Karpas-422 (cell line): ENCODE measurements at regions not wholly inside any gene's neighbourhood (a gene's known extent, or its start where the extent isn't known, plus 50 kb on each side); places are given as distances from the start of the nearest gene placed in this dataset.
"Not testable (repeated sequence)": the region's sequence is repeated elsewhere in the genome, so short reads cannot be mapped to it uniquely, and the experiment has no call there.

Source experiments
- DNase-seq: peaks from one replicate; pipeline ENCODE4 v3.0.0-alpha.2; 2015
- H2AFZ ChIP-seq: fragments of 200-600 bp; sonication (generic); 2 replicates; pipeline ENCODE4 v1.6.1; 2014; ENCODE audit warnings: antibody characterized with exemption, low read length, mixed read lengths
- H3K27ac ChIP-seq: fragments of 200-600 bp; sonication (generic); 2 replicates; pipeline ENCODE4 v1.5.1; 2014; ENCODE audit warnings: mild to moderate bottlenecking, low read length, moderate library complexity
- H3K27me3 ChIP-seq: fragments of 200-600 bp; sonication (generic); 2 replicates; pipeline ENCODE4 v1.6.1; 2014; ENCODE audit warnings: low read length, mixed read lengths
- H3K36me3 ChIP-seq: fragments of 200-600 bp; sonication (generic); 2 replicates; pipeline ENCODE4 v1.6.1; 2014; ENCODE audit warnings: low read length, mixed read lengths; ENCODE audit not compliant: insufficient read depth
- H3K4me1 ChIP-seq: fragments of 200-600 bp; sonication (generic); 2 replicates; pipeline ENCODE4 v1.6.1; 2014; ENCODE audit warnings: mild to moderate bottlenecking, low read length, mixed read lengths
- H3K4me2 ChIP-seq: fragments of 200-600 bp; sonication (generic); 2 replicates; pipeline ENCODE4 v1.6.1; 2014; ENCODE audit warnings: low read length, low read depth, mild to moderate bottlenecking; ENCODE audit not compliant: poor library complexity, severe bottlenecking
- H3K4me3 ChIP-seq: fragments of 200-600 bp; sonication (generic); 2 replicates; pipeline ENCODE4 v1.5.1; 2014; ENCODE audit warnings: mild to moderate bottlenecking, antibody characterized with exemption, low read length, mixed read lengths
- H3K79me2 ChIP-seq: fragments of 200-600 bp; sonication (generic); 2 replicates; pipeline ENCODE4 v1.6.1; 2014; ENCODE audit warnings: mild to moderate bottlenecking, low read length, mixed read lengths
- H3K9ac ChIP-seq: fragments of 200-600 bp; sonication (generic); 2 replicates; pipeline ENCODE4 v1.6.0; 2014; ENCODE audit warnings: low read length
- H3K9me2 ChIP-seq: fragments of 200-600 bp; sonication (generic), shearing (Covaris generic); replicated peaks from 2 replicates; pipeline ENCODE4 v1.6.0; 2014; ENCODE audit warnings: mild to moderate bottlenecking, low read length, moderate library complexity; ENCODE audit not compliant: insufficient read depth
- H3K9me3 ChIP-seq: fragments of 300-700, 200-600 bp; sonication (generic); 2 replicates; pipeline ENCODE4 v1.6.1; 2014; ENCODE audit warnings: low read length, mixed read lengths
- H4K20me1 ChIP-seq: fragments of 200-600 bp; sonication (generic); 2 replicates; pipeline ENCODE4 v1.6.1; 2014; ENCODE audit warnings: mild to moderate bottlenecking, antibody characterized with exemption, low read length, low read depth; ENCODE audit not compliant: insufficient read depth

GRCh38 chr4:95952538-95952937 is 112.6 kb downstream of the PDHA2 start:
- H2AFZ ChIP-seq, H4K20me1 ChIP-seq, H3K79me2 ChIP-seq, H3K4me3 ChIP-seq, H3K9me2 ChIP-seq, H3K4me2 ChIP-seq, H3K9me3 ChIP-seq, H3K27ac ChIP-seq, H3K36me3 ChIP-seq, DNase-seq, H3K27me3 ChIP-seq, H3K9ac ChIP-seq, H3K4me1 ChIP-seq: not testable (repeated sequence)

GRCh38 chr4:95956094-95956493 is 116.2 kb downstream of the PDHA2 start:
- no peak overlapping the region for H3K4me2 ChIP-seq
- H3K27me3 ChIP-seq: no peaks in the 10 kb centered on the region
- no peaks in the 10 kb centered on the region; the same call in 1 of the 2 replicates for H3K9me3 ChIP-seq
- no peaks in the 10 kb centered on the region for H3K79me2 ChIP-seq
- H3K4me1 ChIP-seq: no peaks in the 10 kb centered on the region
- DNase-seq: no peak
- no peaks in the 10 kb centered on the region for H4K20me1 ChIP-seq
- no peak overlapping the region for H3K4me3 ChIP-seq
- H2AFZ ChIP-seq: no peak overlapping the region
- no peaks in the 10 kb centered on the region for H3K36me3 ChIP-seq
- H3K9me2 ChIP-seq: 0 out of 2 replicates have a peak, but pooled peaks cover 7% of the 10 kb centered on the region
- H3K27ac ChIP-seq: no peak overlapping the region
- no peak overlapping the region for H3K9ac ChIP-seq

GRCh38 chr4:95957054-95957453 is 117.2 kb downstream of the PDHA2 start:
- Histone ChIP-seq H3K4me3 (no peak overlapping the region), H3K27me3 (no peaks in the 10 kb centered on the region), H3K9me3 (no peaks in the 10 kb centered on the region; the same call in 1 of the 2 replicates), H3K36me3 (no peaks in the 10 kb centered on the region), H3K27ac (no peak overlapping the region), H2AFZ (no peak overlapping the region), H3K9ac (no peak overlapping the region), H3K4me2 (no peak overlapping the region), H3K9me2 (0 out of 2 replicates have a peak, but pooled peaks cover 7% of the 10 kb centered on the region), H3K4me1 (no peaks in the 10 kb centered on the region), H4K20me1 (no peaks in the 10 kb centered on the region), H3K79me2 (no peaks in the 10 kb centered on the region)
- DNase-seq: no peak

GRCh38 chr4:95957759-95958158 is 117.9 kb downstream of the PDHA2 start:
- DNase-seq: no peak
- H4K20me1 ChIP-seq: no peaks in the 10 kb centered on the region

GRCh38 chr4:95959182-95959581 is 119.3 kb downstream of the PDHA2 start:
- Histone ChIP-seq H3K36me3 (no peaks in the 10 kb centered on the region), H2AFZ (no peak overlapping the region), H3K4me2 (no peak overlapping the region), H3K4me3 (no peak overlapping the region), H3K27me3 (no peaks in the 10 kb centered on the region), H3K4me1 (no peaks in the 10 kb centered on the region), H4K20me1 (no peaks in the 10 kb centered on the region), H3K9ac (no peak overlapping the region), H3K9me3 (peaks cover under 1% of the 10 kb centered on the region; the same call in 1 of the 2 replicates), H3K79me2 (no peaks in the 10 kb centered on the region), H3K27ac (no peak overlapping the region), H3K9me2 (0 out of 2 replicates have a peak, but pooled peaks cover 7% of the 10 kb centered on the region)
- no peak for DNase-seq

More at GRCh38 chr4:95957759-95958158, 117.9 kb downstream of the PDHA2 start:
- Histone ChIP-seq H3K27ac (no peak overlapping the region), H3K79me2 (no peaks in the 10 kb centered on the region), H3K4me3 (no peak overlapping the region), H3K9ac (no peak overlapping the region), H3K36me3 (no peaks in the 10 kb centered on the region), H3K27me3 (no peaks in the 10 kb centered on the region), H3K4me2 (no peak overlapping the region), H3K9me3 (no peaks in the 10 kb centered on the region; the same call in 1 of the 2 replicates), H2AFZ (no peak overlapping the region), H3K9me2 (0 out of 2 replicates have a peak, but pooled peaks cover 7% of the 10 kb centered on the region), H3K4me1 (no peaks in the 10 kb centered on the region)

GRCh38 chr4:95959633-95960032 is 119.7 kb downstream of the PDHA2 start:
- Histone ChIP-seq H3K9me2 (0 out of 2 replicates have a peak, but pooled peaks cover 7% of the 10 kb centered on the region), H3K4me2 (no peak overlapping the region), H3K9me3 (peaks cover 5% of the 10 kb centered on the region; the same call in 1 of the 2 replicates), H3K9ac (no peak overlapping the region), H3K27ac (no peak overlapping the region), H3K36me3 (no peaks in the 10 kb centered on the region), H3K4me3 (no peak overlapping the region), H2AFZ (no peak overlapping the region), H4K20me1 (no peaks in the 10 kb centered on the region), H3K79me2 (no peaks in the 10 kb centered on the region), H3K4me1 (no peaks in the 10 kb centered on the region), H3K27me3 (no peaks in the 10 kb centered on the region)
- DNase-seq: no peak

GRCh38 chr4:95963456-95963855 is 123.6 kb downstream of the PDHA2 start:
- DNase-seq: no peak
- no peaks in the 10 kb centered on the region for H3K79me2 ChIP-seq
- H3K9me3 ChIP-seq: peaks cover 16% of the 10 kb centered on the region; the same call in 1 of the 2 replicates

GRCh38 chr4:95979961-95980876 is 140.3 kb downstream of the PDHA2 start:
- H3K27me3 ChIP-seq: no peaks in the 10 kb centered on the region
- no peak overlapping the region for H3K9ac ChIP-seq
- DNase-seq: no peak
- no peaks in the 10 kb centered on the region for H3K4me1 ChIP-seq
- no peaks in the 10 kb centered on the region; the same call in none of the 2 replicates for H3K9me3 ChIP-seq
- H3K9me2 ChIP-seq: no peaks in the 10 kb centered on the region
- H3K36me3 ChIP-seq: no peaks in the 10 kb centered on the region
- H2AFZ ChIP-seq: no peak overlapping the region
- no peak overlapping the region for H3K4me2 ChIP-seq
- no peak overlapping the region for H3K4me3 ChIP-seq
- no peaks in the 10 kb centered on the region for H3K79me2 ChIP-seq
- no peak overlapping the region for H3K27ac ChIP-seq
- no peaks in the 10 kb centered on the region for H4K20me1 ChIP-seq

More at GRCh38 chr4:95963456-95963855, 123.6 kb downstream of the PDHA2 start:
- H3K9me2 ChIP-seq: 0 out of 2 replicates have a peak, but pooled peaks cover 7% of the 10 kb centered on the region
- H3K27me3 ChIP-seq: no peaks in the 10 kb centered on the region
- no peaks in the 10 kb centered on the region for H3K4me1 ChIP-seq
- no peak overlapping the region for H3K9ac ChIP-seq
- H3K27ac ChIP-seq: no peak overlapping the region
- no peak overlapping the region for H3K4me3 ChIP-seq
- H2AFZ ChIP-seq: no peak overlapping the region
- H3K36me3 ChIP-seq: no peaks in the 10 kb centered on the region
- H4K20me1 ChIP-seq: no peaks in the 10 kb centered on the region
- no peak overlapping the region for H3K4me2 ChIP-seq
